GM12892 (cell line): ENCODE measurements at regions not wholly inside any gene's neighbourhood (a gene's known extent, or its start where the extent isn't known, plus 50 kb on each side); places are given as distances from the start of the nearest gene placed in this dataset.

Source experiments
- DNase-seq: peaks from one replicate; pipeline ENCODE4 v3.0.0; 2011; ENCODE audit not compliant: insufficient read length
- FAIRE-seq: peaks from 2 replicates; lab custom pipeline; 2011; peaks lifted over from hg19 to GRCh38; lab: Jason Lieb, UNC
- POLR2A ChIP-seq: IDR thresholded peaks from 2 replicates; pipeline ENCODE4 v1.6.1; 2011; ENCODE audit warnings: low read depth, low read length, control low read depth
- POLR2AphosphoS5 ChIP-seq: IDR thresholded peaks from 2 replicates; pipeline ENCODE4 v1.6.1; 2011; ENCODE audit warnings: low read depth, low read length, control low read depth
- TAF1 ChIP-seq: IDR thresholded peaks from 2 replicates; pipeline ENCODE4 v1.6.1; 2011; ENCODE audit warnings: low read depth, mild to moderate bottlenecking, control low read depth, low read length, borderline replicate concordance

DNA sequence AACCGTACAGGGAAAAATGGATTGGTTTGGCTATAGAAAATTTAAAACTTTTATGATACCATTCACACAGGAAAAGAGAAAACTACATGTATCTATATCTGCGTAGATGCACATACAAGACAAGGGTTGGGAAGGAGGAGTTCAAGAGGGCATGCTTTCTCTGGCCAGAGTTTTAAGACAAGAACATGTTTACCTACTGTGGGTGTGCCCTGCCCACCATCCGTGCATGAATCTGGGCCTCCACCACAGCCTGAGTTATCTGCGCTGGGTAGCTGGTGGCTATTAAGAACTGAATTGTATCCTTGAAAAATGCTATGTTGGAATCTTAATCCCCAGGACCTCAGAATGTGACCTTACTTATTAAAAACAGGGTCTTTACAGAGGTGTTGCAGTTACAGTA, 151.6 kb downstream of the AASDH start:
- DNase-seq (no peak), FAIRE-seq (no peak)
- TF ChIP-seq TAF1 (no peak), POLR2AphosphoS5 (no peak), POLR2A (no peak)

DNA sequence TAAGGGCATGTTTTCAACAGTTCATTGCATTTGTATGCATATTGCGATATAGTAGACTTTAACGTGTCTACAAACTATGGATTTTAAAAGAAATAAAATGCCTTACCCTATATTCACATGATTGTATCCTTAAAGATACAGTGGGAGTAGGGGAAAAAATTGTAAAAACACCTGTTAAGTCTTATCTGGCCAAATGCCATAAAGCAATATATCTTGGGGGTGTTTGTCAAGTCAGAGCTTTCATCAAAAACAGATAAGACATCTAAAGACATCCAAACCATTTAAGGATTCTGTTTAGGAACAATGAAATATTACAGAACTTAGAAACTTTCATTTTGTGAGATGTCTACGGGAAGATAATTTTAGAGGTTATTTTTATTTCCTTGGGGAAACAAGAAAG, 152.3 kb downstream of the AASDH start:
- no peak for FAIRE-seq
- no peak for DNase-seq

DNA sequence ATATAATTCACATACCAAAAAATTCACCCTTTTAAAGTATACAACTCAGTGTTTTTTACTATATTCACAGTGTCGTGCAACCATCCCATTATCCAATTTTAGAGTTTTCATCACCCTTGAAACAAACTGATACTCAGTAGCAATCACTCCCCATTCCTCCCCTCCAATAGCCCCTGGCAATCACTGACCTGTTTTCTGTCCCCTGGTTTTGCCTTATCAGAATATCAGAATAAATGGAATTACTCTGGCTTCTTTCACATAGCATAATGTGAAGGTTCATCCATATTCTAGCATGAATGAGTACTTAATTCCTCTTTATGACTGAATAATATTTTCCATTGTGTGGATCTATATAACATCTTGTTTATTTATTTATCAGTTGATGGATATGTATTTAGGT, 153.2 kb downstream of the AASDH start:
- DNase-seq (no peak), FAIRE-seq (no peak)
- TF ChIP-seq POLR2AphosphoS5: no peak
- no peak for TF ChIP-seq TAF1
- no peak for TF ChIP-seq POLR2A

More for the DNA sequence above, 152.3 kb downstream of the AASDH start:
- TF ChIP-seq TAF1: no peak
- TF ChIP-seq POLR2A: no peak
- TF ChIP-seq POLR2AphosphoS5: no peak

DNA sequence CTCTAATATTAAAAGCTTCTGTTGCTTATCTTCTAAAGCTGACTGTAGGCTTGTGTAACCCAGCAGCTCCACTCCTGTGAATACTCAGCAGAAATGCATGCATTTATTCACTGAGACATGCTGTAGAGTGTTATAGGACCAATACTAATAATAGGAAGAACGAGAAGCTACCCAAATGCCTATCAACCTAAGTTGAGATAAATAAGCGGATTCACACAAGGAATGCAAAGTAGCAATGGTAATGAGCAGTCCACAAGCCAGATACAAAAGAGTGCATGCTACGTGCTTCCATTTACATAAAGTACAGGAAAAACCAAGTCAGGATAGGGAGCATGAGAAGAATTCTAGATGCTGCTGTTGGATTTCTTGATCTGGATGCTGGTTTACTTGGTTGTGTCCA, 155.9 kb downstream of the AASDH start:
- FAIRE-seq: no peak

DNA sequence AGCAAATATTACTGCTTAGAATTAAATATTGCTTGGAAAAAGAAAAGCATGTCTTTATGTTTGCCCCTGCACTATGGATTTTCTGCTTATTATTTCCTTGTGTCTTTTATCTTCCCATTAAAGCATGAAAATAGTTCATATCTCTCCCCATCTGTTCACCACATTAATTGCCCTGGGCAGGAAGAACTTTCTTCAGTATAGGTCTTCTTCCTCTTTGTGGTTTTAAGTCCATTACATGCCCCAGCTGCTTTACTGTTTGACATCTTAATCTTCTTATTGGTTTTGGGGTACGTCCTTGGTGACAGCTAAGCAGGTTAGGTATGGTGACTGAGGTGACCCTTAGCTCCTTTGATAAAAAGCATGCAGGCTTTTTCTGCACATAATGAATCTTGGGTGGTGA, 157.3 kb downstream of the AASDH start:
- DNase-seq: no peak
- no peak for FAIRE-seq
- TF ChIP-seq TAF1: no peak
- TF ChIP-seq POLR2A: no peak

More for the DNA sequence above, 155.9 kb downstream of the AASDH start:
- TF ChIP-seq POLR2AphosphoS5 (no peak), TAF1 (no peak), POLR2A (no peak)
- DNase-seq: no peak

DNA sequence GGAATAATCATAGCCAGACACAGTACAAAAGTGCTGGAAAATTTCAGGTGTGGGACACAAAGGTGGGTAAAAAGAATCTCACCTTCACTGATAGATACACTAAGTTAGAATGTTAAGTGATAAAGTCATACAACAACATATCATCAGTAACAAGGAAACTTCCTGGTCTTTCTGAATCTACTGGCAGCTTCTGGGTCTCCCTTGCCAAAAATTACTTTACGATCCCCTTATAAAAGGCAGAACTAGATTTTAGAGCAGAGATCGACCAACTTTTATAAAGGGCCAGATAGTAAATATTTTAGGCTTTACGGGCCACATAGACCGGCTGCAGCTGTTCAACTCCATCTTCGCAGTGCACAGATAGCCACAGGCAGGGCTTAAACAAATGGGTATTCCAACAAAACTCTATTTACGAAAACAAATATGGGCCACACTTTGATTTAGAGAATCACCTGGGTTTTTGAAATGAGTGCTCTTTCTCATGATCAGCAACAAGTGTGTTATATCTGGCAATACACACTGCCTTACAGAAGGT, 159.9 kb downstream of the AASDH start:
- FAIRE-seq (no peak), DNase-seq (no peak)
- TF ChIP-seq POLR2AphosphoS5 (no peak), TAF1 (no peak)

DNA sequence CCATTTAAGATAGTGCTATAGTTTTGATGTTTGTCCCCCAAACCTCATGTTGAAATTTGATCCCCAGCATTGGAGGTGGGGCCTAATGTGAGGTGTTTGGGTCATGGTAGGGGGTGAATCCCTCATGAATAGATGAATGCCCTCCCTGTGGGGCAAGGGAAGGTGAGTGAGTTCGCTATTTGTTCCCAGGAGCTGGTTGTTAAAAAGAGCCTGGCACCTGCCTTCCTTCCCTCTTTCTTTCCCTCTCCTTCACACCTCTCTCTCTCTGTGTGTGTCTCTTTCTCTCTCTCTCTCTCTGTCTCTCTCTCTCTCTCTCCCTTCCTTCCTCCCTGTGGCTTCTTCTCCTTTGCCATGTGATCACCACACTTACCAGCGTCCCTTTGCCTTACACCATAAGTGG, 160.7 kb downstream of the AASDH start:
- DNase-seq (no peak), FAIRE-seq (no peak)
- TF ChIP-seq POLR2A (no peak), POLR2AphosphoS5 (no peak), TAF1 (no peak)

DNA sequence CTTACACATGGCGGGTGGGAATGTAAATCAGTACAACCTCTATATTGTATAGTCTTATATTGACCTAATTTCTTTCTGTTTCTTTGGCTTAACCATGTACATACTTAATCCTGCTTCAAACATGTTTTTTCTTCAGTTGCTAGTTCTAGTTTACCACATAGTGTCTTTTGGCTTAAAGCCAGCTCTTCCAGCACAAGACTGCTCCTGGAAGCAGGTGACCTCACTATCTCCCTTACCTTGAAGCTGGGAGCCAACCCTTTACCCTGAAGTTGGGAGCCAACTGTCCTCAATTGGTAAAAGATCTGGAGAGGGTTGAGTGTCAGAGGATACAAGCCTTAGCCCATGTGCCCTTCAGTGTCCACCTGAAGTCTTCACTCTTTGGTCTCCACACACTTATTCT, 162.7 kb downstream of the AASDH start:
- TF ChIP-seq POLR2AphosphoS5 (no peak), TAF1 (no peak)
- no peak for DNase-seq
- no peak for FAIRE-seq

DNA sequence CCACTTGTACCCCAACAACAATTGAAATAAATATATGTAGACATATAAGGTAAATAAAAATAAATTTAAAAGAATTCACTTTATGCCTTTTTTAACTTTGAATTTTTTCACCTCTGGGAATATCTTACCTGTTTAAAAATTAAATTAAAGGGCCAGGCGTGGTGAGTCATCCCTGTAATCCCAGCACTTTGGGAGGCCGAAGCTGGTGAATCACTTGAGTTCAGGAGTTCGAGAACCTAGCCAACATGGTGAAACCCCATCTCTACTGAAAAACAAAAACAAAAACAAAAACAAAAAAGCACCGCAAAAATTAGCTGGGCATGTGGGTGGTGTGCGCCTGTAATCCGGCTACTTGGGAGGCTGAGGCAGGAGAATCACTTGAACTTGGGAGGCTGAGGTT, 164.8 kb downstream of the AASDH start:
- no peak for FAIRE-seq

DNA sequence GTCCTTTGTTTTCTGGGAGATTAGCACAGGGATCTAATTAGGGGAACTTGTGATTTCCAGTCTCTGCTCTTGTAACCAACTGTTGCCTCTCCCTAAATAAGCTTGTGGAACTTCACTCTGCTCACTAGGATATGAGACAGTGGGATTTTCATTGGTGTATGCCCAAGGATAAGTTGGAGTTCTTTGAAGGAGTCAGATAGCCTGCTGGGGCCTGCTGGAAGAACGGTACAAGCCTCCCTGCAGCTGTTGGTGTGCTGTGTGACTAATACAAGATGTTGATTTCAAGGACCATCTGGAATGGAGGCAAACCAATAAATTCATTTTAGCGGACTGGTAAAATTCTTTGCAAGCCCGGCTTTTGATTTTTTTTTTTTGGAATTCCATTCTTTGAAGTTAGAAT, 167.0 kb downstream of the AASDH start:
- DNase-seq (no peak), FAIRE-seq (no peak)
- TF ChIP-seq POLR2A (no peak), TAF1 (no peak), POLR2AphosphoS5 (no peak)

More for the DNA sequence above, 164.8 kb downstream of the AASDH start:
- no peak for DNase-seq
- TF ChIP-seq TAF1 (no peak), POLR2A (no peak), POLR2AphosphoS5 (no peak)

DNA sequence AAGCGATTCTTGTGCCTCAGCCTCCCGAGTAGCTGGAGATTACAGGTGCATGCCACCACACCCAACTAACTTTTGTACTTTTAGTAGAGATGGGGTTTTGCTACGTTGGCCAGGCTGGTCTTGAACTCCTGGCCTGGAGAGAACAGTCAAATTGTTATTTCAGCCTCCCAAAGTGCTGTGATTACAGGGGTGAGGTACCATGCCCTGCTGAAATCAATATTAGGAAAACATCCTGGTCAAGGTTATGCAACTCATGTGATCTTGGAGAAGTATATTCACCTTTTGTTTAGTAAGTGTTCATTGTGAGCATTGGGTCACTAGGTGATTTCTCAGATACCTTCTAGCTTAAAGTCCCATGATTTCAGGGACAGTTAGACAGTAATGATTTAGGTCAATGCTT, 167.8 kb downstream of the AASDH start:
- FAIRE-seq: no peak
- no peak for DNase-seq
- TF ChIP-seq POLR2A (no peak), TAF1 (no peak), POLR2AphosphoS5 (no peak)

DNA sequence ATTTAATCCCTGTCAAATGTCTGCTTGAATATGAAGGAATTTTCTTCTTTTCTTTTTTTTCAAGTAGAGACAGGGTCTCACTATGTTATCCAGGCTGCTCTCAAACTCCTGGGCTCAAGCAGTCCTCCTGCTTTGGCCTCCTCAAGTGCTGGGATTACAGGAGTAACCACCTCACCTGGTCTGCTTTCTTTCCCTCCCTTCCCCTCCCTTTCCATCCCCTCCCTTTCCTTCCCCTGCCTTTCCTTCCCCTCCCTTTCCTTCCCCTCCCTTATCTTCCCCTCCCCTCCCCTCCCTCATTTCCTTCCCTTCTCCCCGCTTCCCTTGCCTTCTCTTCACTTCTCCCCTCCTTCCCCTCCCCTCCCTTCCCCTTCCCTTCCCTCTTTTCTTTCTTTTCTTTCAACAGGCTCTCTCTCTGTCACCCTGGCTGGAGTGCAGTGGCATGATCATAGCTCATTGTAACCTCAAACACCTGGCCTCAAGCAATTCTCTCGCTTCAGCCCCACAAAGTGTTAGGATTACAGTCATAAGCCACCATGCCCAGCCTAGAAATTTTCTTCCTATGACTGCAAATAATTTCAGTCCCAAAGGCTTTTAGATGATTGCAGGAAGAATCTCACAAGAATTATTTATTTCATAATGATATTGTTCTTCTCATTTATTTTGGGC, 168.9 kb downstream of the AASDH start:
- DNase-seq: no peak
- TF ChIP-seq TAF1 (no peak), POLR2A (no peak), POLR2AphosphoS5 (no peak)
- no peak for FAIRE-seq

DNA sequence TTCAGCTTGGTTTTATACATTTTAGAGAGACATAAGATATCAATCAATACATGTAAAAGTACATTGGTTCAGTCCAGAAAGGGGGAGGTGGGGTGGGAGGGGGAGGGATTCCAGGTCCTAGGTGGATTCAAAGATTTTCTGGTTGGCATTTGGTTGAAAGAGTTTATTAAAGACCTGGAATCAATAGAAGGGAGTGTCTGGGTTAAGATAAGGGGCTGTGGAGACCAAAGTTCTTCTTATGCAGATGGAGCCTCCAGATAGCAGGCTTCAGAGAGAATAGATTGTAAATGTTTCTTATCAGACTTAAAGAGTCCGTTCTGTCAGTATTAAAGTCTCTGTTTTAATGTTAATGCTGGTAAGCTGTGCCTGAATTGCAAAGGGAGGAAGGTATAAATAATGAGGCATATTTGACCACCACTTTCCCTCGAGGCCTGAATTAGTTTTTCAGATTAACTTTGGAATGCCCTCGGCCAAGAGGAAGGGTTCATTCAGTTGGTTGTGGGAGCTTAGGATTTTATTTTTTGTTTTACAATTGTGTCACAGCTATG, 169.9 kb downstream of the AASDH start:
- FAIRE-seq: no peak
- no peak for DNase-seq
- TF ChIP-seq POLR2A (no peak), POLR2AphosphoS5 (no peak), TAF1 (no peak)
